ENCODE measurements at regions not wholly inside any gene's neighbourhood (a gene's known extent, or its start where the extent isn't known, plus 50 kb on each side); places are given as distances from the start of the nearest gene placed in this dataset.

DNA sequence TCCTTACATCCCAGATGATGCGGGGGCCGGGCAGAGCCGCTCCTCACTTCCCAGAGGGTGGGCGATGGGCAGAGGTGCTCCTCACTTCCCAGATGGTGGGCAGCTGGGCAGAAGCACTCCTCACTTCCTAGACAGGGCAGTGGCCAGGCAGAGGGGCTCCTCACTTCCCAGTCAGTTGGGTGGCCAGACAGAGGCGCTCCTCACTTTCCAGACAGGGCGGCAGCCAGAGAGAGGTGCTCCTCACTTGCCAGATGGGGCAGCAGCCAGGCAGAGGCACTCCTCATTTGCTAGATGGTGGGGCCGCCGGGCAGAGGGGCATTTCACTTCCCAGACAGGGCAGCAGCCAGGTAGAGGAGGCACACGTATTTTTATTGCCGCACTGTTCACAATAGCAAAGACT lies 622.0 kb upstream of the KCNMB2 start:
- Mint-ChIP-seq H3K27ac (ENCODE audit: unreplicated experiment) (no peak overlapping the region), H3K36me3 (ENCODE audit: insufficient read depth, unreplicated experiment) (no peaks in the 10 kb centered on the region), H3K27me3 (ENCODE audit: unreplicated experiment) (no peaks in the 10 kb centered on the region), H3K4me3 (ENCODE audit: low read depth, unreplicated experiment) (no peak overlapping the region), H3K9me3 (ENCODE audit: low read depth, unreplicated experiment) (peaks cover 6% of the 10 kb centered on the region), H3K4me1 (ENCODE audit: low read depth, unreplicated experiment) (no peaks in the 10 kb centered on the region)
- no peak for DNase-seq
- BruUV-seq (replicated peaks): no TSS peak
- intact Hi-C loops (cut with micrococcal nuclease; ENCODE audit: unreplicated experiment): no loop called here
- TF ChIP-seq, protein P1, sequence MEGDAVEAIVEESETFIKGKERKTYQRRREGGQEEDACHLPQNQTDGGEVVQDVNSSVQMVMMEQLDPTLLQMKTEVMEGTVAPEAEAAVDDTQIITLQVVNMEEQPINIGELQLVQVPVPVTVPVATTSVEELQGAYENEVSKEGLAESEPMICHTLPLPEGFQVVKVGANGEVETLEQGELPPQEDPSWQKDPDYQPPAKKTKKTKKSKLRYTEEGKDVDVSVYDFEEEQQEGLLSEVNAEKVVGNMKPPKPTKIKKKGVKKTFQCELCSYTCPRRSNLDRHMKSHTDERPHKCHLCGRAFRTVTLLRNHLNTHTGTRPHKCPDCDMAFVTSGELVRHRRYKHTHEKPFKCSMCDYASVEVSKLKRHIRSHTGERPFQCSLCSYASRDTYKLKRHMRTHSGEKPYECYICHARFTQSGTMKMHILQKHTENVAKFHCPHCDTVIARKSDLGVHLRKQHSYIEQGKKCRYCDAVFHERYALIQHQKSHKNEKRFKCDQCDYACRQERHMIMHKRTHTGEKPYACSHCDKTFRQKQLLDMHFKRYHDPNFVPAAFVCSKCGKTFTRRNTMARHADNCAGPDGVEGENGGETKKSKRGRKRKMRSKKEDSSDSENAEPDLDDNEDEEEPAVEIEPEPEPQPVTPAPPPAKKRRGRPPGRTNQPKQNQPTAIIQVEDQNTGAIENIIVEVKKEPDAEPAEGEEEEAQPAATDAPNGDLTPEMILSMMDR (IDR thresholded peaks at IDR 0.05; ENCODE audit: unreplicated experiment): no peak
- CTCF ChIA-PET: no interaction called here

DNA sequence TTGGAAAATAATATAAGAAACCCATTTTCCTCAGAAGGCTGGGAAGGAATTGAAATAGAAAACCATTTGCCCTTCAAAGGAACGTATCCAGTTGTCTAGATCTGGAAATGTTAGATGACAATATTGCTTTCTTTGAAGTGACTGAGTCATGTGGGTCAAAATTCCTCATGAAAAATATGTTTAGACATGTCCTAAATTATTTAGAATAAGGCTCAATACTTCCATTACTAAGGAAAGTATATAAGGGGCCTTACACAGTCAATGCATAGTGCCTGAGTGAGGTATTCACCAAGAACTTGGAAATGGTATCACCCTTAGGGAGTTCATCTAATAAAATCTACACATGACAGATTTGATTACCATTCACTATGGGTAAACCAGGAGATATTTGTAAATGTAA lies 619.8 kb upstream of the KCNMB2 start:
- Mint-ChIP-seq H3K4me3 (ENCODE audit: low read depth, unreplicated experiment) (no peak overlapping the region), H3K27me3 (ENCODE audit: unreplicated experiment) (no peaks in the 10 kb centered on the region), H3K36me3 (ENCODE audit: insufficient read depth, unreplicated experiment) (no peaks in the 10 kb centered on the region), H3K4me1 (ENCODE audit: low read depth, unreplicated experiment) (no peaks in the 10 kb centered on the region), H3K27ac (ENCODE audit: unreplicated experiment) (no peak overlapping the region), H3K9me3 (ENCODE audit: low read depth, unreplicated experiment) (peaks cover 3% of the 10 kb centered on the region)
- no TSS peak for BruUV-seq (replicated peaks)
- intact Hi-C loops (cut with micrococcal nuclease; ENCODE audit: unreplicated experiment): no loop called here
- TF ChIP-seq, protein P1 (IDR thresholded peaks at IDR 0.05; ENCODE audit: unreplicated experiment): no peak
- CTCF ChIA-PET: no interaction called here
- DNase-seq: no peak

DNA sequence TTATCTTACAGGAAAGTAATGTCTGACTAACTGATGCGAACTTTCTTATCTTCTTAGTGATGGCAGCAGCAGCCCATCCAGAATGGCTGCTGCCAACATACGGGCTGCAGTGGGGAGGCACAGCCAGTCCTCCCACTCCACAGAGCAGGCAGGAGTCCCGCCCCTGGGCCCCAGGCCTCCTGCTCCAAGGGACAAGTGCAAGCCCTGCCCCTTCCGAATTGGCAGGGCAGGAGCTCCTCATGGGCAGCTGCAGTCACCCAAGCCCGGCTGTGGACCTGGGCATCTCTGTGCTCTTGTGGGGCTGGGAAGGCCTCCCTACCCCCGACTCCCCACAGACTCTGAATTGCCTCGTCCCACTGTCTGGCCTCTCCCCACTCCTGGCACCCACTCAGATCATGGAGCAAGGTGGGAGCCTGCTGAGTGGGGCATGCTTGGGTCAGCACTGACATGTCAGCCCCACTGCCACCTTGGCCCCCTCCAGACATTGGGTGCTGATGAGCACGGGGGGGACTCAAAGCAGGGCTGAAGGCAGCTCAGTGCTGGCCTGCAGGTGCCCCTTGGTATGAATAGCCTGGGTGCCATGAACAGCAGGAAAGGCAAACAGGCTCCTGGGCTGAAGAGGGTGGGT lies 618.9 kb upstream of the KCNMB2 start:
- peaks cover 2% of the 10 kb centered on the region for H3K9me3 Mint-ChIP-seq (ENCODE audit: low read depth, unreplicated experiment)
- H3K27me3 Mint-ChIP-seq (ENCODE audit: unreplicated experiment): no peaks in the 10 kb centered on the region
- DNase-seq: no peak
- CTCF ChIA-PET: no interaction called here
- H3K4me3 Mint-ChIP-seq (ENCODE audit: low read depth, unreplicated experiment): no peak overlapping the region
- H3K27ac Mint-ChIP-seq (ENCODE audit: unreplicated experiment): no peak overlapping the region
- H3K4me1 Mint-ChIP-seq (ENCODE audit: low read depth, unreplicated experiment): no peaks in the 10 kb centered on the region
- TF ChIP-seq, protein P1 (IDR thresholded peaks at IDR 0.05; ENCODE audit: unreplicated experiment): no peak
- no TSS peak for BruUV-seq (replicated peaks)
- H3K36me3 Mint-ChIP-seq (ENCODE audit: insufficient read depth, unreplicated experiment): no peaks in the 10 kb centered on the region
- intact Hi-C loops (cut with micrococcal nuclease; ENCODE audit: unreplicated experiment): no loop called here

DNA sequence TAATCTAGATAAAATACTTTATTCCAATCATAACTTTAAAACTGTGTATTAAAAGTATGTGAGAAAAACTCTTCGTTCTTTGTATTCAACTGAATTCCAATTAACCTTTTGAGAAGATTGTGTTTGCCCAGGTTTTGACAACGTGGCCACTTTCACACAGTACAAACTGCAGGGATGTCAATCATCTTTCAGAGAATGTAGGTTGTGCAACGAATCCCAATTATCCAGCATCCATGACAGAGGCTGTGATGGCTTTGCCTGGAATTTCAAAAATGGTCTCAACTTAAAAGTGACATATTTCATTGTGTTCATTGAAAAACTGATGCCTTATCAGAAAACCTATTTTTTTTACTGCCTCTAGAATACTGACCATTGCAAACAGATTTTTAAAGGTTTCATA lies 615.1 kb upstream of the KCNMB2 start:
- Mint-ChIP-seq H3K27me3 (ENCODE audit: unreplicated experiment) (no peaks in the 10 kb centered on the region), H3K27ac (ENCODE audit: unreplicated experiment) (no peak overlapping the region), H3K4me3 (ENCODE audit: low read depth, unreplicated experiment) (no peak overlapping the region), H3K4me1 (ENCODE audit: low read depth, unreplicated experiment) (no peaks in the 10 kb centered on the region), H3K9me3 (ENCODE audit: low read depth, unreplicated experiment) (peaks cover 3% of the 10 kb centered on the region), H3K36me3 (ENCODE audit: insufficient read depth, unreplicated experiment) (no peaks in the 10 kb centered on the region)
- CTCF ChIA-PET: interaction anchor here (0.6 kb wide), 1 partner anchor 101 kb away, joined by 5 read pairs; no protein-coding TSS in a partner anchor
- no peak for DNase-seq
- TF ChIP-seq, protein P1 (IDR thresholded peaks at IDR 0.05; ENCODE audit: unreplicated experiment): no peak
- intact Hi-C loops (cut with micrococcal nuclease; ENCODE audit: unreplicated experiment): no loop called here
- no TSS peak for BruUV-seq (replicated peaks)

All from Calu3 (cell line).